RWPE2 (cell line): ENCODE measurements at regions not wholly inside any gene's neighbourhood (a gene's known extent, or its start where the extent isn't known, plus 50 kb on each side); places are given as distances from the start of the nearest gene placed in this dataset.

ENCODE experiments used
- ATAC-seq: fragments of 200-7000 bp; cut with Tn5 transposase; 3 replicates; pipeline ENCODE4 v1.9.1; 2021; ENCODE audit warnings: low read depth
- DNase-seq: peaks from one replicate; pipeline ENCODE4 v3.0.0-alpha.2; 2020; ENCODE audit warnings: low spot score
- H3K27ac ChIP-seq: fragments of 450-650 bp; 2 replicates; pipeline ENCODE4 v1.5.1; 2017; ENCODE audit warnings: mild to moderate bottlenecking; ENCODE audit not compliant: poor library complexity, severe bottlenecking
- H3K27me3 ChIP-seq: fragments of 250-450 bp; sonication (Bioruptor Pico); 2 replicates; pipeline ENCODE4 v1.5.1; 2021; ENCODE audit warnings: mild to moderate bottlenecking, moderate library complexity; ENCODE audit not compliant: insufficient read depth, poor library complexity, severe bottlenecking
- H3K36me3 ChIP-seq: fragments of 250-450 bp; sonication (Bioruptor Pico); 2 replicates; pipeline ENCODE4 v1.5.1; 2020; ENCODE audit warnings: low read depth, mild to moderate bottlenecking, moderate library complexity
- H3K4me1 ChIP-seq: fragments of 250-450 bp; sonication (Bioruptor Pico); 2 replicates; pipeline ENCODE4 v1.5.1; 2021; ENCODE audit warnings: mild to moderate bottlenecking, moderate library complexity; ENCODE audit not compliant: insufficient read depth, poor library complexity, severe bottlenecking
- H3K4me3 ChIP-seq: fragments of 250-450 bp; sonication (Bioruptor Pico); 2 replicates; pipeline ENCODE4 v1.5.1; 2021; ENCODE audit warnings: mild to moderate bottlenecking, moderate library complexity; ENCODE audit not compliant: severe bottlenecking
- H3K9me3 ChIP-seq: fragments of 250-450 bp; sonication (Bioruptor Pico); 2 replicates; pipeline ENCODE4 v1.5.1; 2021; ENCODE audit warnings: mild to moderate bottlenecking, moderate library complexity; ENCODE audit not compliant: severe bottlenecking
- TF ChIP-seq, protein P1 (sequence below): fragments of 450-650 bp; IDR thresholded peaks from one replicate; pipeline ENCODE4 v1.5.1; 2017; ENCODE audit warnings: mild to moderate bottlenecking, moderate library complexity; ENCODE audit not compliant: poor library complexity, severe bottlenecking

DNA sequence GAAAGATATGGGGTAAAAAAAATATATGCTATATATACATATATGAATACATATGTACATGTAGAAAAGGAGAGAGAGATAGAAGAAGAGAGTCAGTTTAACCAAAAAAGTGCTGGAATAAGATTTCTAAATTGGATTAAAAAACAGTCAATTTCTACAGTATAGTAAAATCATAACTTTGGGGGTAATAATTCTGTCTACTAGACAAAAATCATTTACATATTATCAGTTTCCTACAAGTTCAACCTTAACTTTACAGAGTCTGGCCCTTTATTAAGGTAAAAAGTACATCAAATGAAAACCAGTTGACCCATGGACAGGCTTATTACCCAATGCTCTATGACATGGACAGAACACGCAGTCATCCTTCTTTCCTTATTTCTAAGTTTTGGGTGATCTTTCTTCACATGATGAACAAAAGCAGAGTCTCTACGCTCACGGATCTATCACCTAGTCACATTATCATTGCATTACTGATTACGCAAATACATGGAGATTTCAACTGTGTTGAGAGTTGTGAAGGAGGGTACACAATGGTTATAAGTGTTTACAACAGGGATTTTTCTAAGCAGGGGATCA lies 63.9 kb upstream of the SMIM36 start:
- no peaks in the 10 kb centered on the region for H3K36me3 ChIP-seq
- H3K4me3 ChIP-seq, result no peak overlapping the region
- DNase-seq, result no peak
- no peak for ATAC-seq
- H3K9me3 ChIP-seq, result no peaks in the 10 kb centered on the region
- peaks cover 11% of the 10 kb centered on the region for H3K4me1 ChIP-seq
- no peak overlapping the region for H3K27ac ChIP-seq
- no peaks in the 10 kb centered on the region for H3K27me3 ChIP-seq
- TF ChIP-seq, protein P1, sequence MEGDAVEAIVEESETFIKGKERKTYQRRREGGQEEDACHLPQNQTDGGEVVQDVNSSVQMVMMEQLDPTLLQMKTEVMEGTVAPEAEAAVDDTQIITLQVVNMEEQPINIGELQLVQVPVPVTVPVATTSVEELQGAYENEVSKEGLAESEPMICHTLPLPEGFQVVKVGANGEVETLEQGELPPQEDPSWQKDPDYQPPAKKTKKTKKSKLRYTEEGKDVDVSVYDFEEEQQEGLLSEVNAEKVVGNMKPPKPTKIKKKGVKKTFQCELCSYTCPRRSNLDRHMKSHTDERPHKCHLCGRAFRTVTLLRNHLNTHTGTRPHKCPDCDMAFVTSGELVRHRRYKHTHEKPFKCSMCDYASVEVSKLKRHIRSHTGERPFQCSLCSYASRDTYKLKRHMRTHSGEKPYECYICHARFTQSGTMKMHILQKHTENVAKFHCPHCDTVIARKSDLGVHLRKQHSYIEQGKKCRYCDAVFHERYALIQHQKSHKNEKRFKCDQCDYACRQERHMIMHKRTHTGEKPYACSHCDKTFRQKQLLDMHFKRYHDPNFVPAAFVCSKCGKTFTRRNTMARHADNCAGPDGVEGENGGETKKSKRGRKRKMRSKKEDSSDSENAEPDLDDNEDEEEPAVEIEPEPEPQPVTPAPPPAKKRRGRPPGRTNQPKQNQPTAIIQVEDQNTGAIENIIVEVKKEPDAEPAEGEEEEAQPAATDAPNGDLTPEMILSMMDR, result no peak

DNA sequence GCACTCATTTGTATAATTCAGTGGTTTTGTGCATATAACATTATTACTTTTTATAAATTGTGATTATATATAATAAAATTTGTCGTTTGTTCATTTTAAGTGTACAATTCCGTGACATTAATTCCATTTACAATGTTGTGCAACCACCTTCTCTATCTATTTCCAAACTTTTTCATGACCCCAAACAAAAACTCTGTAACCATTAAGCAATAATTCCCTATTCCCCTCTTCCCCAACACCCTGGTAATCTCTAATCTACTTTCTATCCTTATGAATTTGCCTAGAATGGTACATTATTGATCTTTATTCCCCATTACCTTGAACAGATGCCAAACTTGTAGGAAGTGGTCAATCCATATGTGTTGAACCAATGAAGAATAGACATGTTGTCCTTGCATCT lies 61.3 kb upstream of the SMIM36 start:
- no peak for ATAC-seq
- TF ChIP-seq, protein P1, result no peak
- Histone ChIP-seq H3K36me3 (no peaks in the 10 kb centered on the region), H3K27me3 (no peaks in the 10 kb centered on the region), H3K9me3 (no peaks in the 10 kb centered on the region), H3K27ac (no peak overlapping the region), H3K4me3 (no peak overlapping the region), H3K4me1 (peaks cover 11% of the 10 kb centered on the region)
- DNase-seq, result no peak

DNA sequence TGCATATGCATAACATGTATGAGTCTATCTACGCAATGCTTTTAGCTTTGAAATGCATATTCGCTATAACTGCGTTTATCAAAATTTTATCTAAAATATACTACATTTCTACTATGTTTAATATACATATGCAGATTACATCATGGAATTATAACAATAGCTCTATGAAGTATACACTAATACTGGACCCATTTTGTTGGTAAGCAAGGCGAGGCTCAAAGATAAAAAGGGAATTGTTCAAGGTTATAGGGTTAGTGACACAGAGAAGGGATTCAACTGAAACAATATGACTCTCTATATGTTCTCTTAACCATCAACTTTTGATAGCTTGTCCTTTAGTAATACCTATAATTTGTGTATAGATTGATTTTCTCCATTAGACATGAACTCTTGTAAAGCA lies 60.9 kb upstream of the SMIM36 start:
- Histone ChIP-seq H3K27me3 (no peaks in the 10 kb centered on the region), H3K9me3 (no peaks in the 10 kb centered on the region), H3K27ac (no peak overlapping the region), H3K4me1 (peaks cover 11% of the 10 kb centered on the region), H3K4me3 (no peak overlapping the region), H3K36me3 (no peaks in the 10 kb centered on the region)
- TF ChIP-seq, protein P1, result no peak
- no peak for DNase-seq
- no peak for ATAC-seq

DNA sequence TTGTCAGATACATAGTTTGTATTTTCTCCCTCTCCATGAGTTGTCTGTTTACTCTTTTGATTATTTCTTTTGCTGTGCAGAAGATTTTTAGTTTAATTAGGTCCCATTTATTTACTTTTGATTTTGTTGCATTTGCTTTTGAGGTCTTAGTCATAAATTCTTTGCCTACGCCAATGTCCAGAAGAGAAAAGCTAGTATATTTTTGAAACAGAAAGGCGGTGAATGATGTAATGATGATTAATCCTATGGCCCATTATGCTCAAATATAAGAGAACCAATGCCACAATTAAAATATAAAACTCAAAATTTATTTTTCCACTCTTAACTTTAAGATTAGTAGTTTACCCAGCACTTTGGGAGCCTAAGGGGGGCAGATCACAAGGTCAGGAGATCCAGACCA lies 59.8 kb upstream of the SMIM36 start:
- TF ChIP-seq, protein P1, result no peak
- Histone ChIP-seq H3K4me1 (peaks cover 4% of the 10 kb centered on the region), H3K27ac (no peak overlapping the region), H3K4me3 (no peak overlapping the region), H3K9me3 (no peaks in the 10 kb centered on the region), H3K27me3 (no peaks in the 10 kb centered on the region), H3K36me3 (no peaks in the 10 kb centered on the region)
- no peak for DNase-seq
- no peak for ATAC-seq

DNA sequence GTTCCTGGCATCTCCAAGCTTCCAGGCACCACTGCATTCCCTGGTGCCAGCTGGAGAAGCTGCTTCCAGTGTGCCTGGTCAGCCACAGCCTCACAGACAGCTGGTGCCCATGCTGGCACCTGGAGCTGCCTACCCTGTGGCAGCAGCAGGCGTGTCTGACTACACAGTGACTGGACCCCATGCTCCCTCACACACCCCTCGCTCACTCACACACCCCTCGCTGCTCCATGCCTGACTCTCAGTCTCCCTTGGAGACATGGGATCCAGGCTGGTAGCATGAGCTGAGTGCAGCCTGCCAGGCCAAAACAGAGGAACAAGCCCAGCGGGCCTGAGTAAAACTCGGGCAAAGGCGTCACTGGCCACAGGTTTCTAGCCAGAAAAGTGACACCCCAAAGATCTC lies 59.1 kb upstream of the SMIM36 start:
- ATAC-seq, result no peak
- TF ChIP-seq, protein P1, result no peak
- DNase-seq, result no peak
- Histone ChIP-seq H3K4me3 (no peak overlapping the region), H3K27ac (no peak overlapping the region), H3K9me3 (no peaks in the 10 kb centered on the region), H3K27me3 (no peaks in the 10 kb centered on the region), H3K36me3 (no peaks in the 10 kb centered on the region), H3K4me1 (no peaks in the 10 kb centered on the region)
